ENCODE measurements at regions not wholly inside any gene's neighbourhood (a gene's known extent, or its start where the extent isn't known, plus 50 kb on each side); places are given as distances from the start of the nearest gene placed in this dataset.
A peak's percentile ranks its signal among the peaks of the same experiment; 100 is the strongest.

GRCh38 chr6:71388856-71389527, 100.4 kb downstream of the OGFRL1 start:
- no peak for ATAC-seq (replicated peaks)
- Mint-ChIP-seq H3K4me1 (peaks cover 5 to 7% of the 10 kb centered on the region in 2 donors), H3K27ac (no peak overlapping the region), H3K36me3 (no peaks in the 10 kb centered on the region), H3K4me3 (no peak overlapping the region), H3K27me3 (peaks cover 5 to 7% of the 10 kb centered on the region in 2 donors), H3K9me3 (no peaks in the 10 kb centered on the region)
- no peak for DNase-seq

GRCh38 chr6:71391126-71391525, 102.5 kb downstream of the OGFRL1 start:
- peaks cover 5 to 7% of the 10 kb centered on the region in 2 donors for H3K27me3 Mint-ChIP-seq
- no peaks in the 10 kb centered on the region for H3K9me3 Mint-ChIP-seq
- H3K4me1 Mint-ChIP-seq, result peaks cover 6 to 11% of the 10 kb centered on the region in 2 donors
- no peak for DNase-seq
- no peak overlapping the region for H3K27ac Mint-ChIP-seq
- no peak for ATAC-seq (replicated peaks)
- no peaks in the 10 kb centered on the region for H3K36me3 Mint-ChIP-seq
- H3K4me3 Mint-ChIP-seq, result no peak overlapping the region

- DNase-seq, result no peak
These were observed 103.7 kb downstream of the OGFRL1 start for GRCh38 chr6:71392276-71392675.

GRCh38 chr6:71393471-71393870, 104.9 kb downstream of the OGFRL1 start:
- Mint-ChIP-seq H3K9me3 (no peaks in the 10 kb centered on the region), H3K4me1 (peaks cover 12 to 13% of the 10 kb centered on the region in 2 donors), H3K36me3 (no peaks in the 10 kb centered on the region), H3K4me3 (no peak overlapping the region), H3K27me3 (peaks cover 7 to 8% of the 10 kb centered on the region in 2 donors), H3K27ac (no peak overlapping the region)
- DNase-seq (no peak), ATAC-seq (replicated peaks) (no peak)

More at GRCh38 chr6:71392276-71392675, 103.7 kb downstream of the OGFRL1 start:
- Mint-ChIP-seq H3K4me1 (peaks cover 16 to 19% of the 10 kb centered on the region in 2 donors), H3K27me3 (peaks cover 5 to 7% of the 10 kb centered on the region in 2 donors), H3K36me3 (no peaks in the 10 kb centered on the region), H3K4me3 (no peak overlapping the region), H3K27ac (no peak overlapping the region), H3K9me3 (no peaks in the 10 kb centered on the region)
- ATAC-seq (replicated peaks), result no peak

GRCh38 chr6:71393981-71394432, 105.4 kb downstream of the OGFRL1 start:
- peaks cover 11 to 12% of the 10 kb centered on the region in 2 donors for H3K4me1 Mint-ChIP-seq
- no peak for DNase-seq
- H3K9me3 Mint-ChIP-seq, result no peaks in the 10 kb centered on the region
- H3K4me3 Mint-ChIP-seq, result no peak overlapping the region
- H3K27me3 Mint-ChIP-seq, result peaks cover 7 to 8% of the 10 kb centered on the region in 2 donors
- H3K36me3 Mint-ChIP-seq, result no peaks in the 10 kb centered on the region
- ATAC-seq (replicated peaks), result no peak
- H3K27ac Mint-ChIP-seq, result no peak overlapping the region

- peaks cover 7 to 8% of the 10 kb centered on the region in 2 donors for H3K27me3 Mint-ChIP-seq
- H3K27ac Mint-ChIP-seq, result no peak overlapping the region
- DNase-seq (no peak), ATAC-seq (replicated peaks) (no peak)
- H3K36me3 Mint-ChIP-seq, result no peaks in the 10 kb centered on the region
- H3K4me1 Mint-ChIP-seq, result peaks cover 11 to 12% of the 10 kb centered on the region in 2 donors
- H3K4me3 Mint-ChIP-seq, result no peak overlapping the region
- no peaks in the 10 kb centered on the region for H3K9me3 Mint-ChIP-seq
These were observed 106.3 kb downstream of the OGFRL1 start for GRCh38 chr6:71394926-71395325.

- no peaks in the 10 kb centered on the region for H3K9me3 Mint-ChIP-seq
- H3K27ac Mint-ChIP-seq, result no peak overlapping the region
- DNase-seq, result no peak
- H3K4me1 Mint-ChIP-seq, result peaks cover 11 to 12% of the 10 kb centered on the region in 2 donors
- peaks cover 7 to 8% of the 10 kb centered on the region in 2 donors for H3K27me3 Mint-ChIP-seq
- H3K4me3 Mint-ChIP-seq, result no peak overlapping the region
- no peak for ATAC-seq (replicated peaks)
- H3K36me3 Mint-ChIP-seq, result no peaks in the 10 kb centered on the region
These were observed 107.3 kb downstream of the OGFRL1 start for GRCh38 chr6:71395731-71396409.

GRCh38 chr6:71396410-71396801, 107.8 kb downstream of the OGFRL1 start:
- Mint-ChIP-seq H3K4me3 (no peak overlapping the region), H3K36me3 (no peaks in the 10 kb centered on the region), H3K27ac (no peak overlapping the region), H3K9me3 (no peaks in the 10 kb centered on the region), H3K27me3 (peaks cover 7 to 8% of the 10 kb centered on the region in 2 donors), H3K4me1 (peaks cover 11 to 12% of the 10 kb centered on the region in 2 donors)
- ATAC-seq (replicated peaks) (peak; percentile 89 to 96), DNase-seq (no peak)

GRCh38 chr6:71399279-71399678, 110.7 kb downstream of the OGFRL1 start:
- no peaks in the 10 kb centered on the region for H3K36me3 Mint-ChIP-seq
- DNase-seq (no peak), ATAC-seq (replicated peaks) (no peak)
- H3K4me1 Mint-ChIP-seq, result peaks cover 11 to 19% of the 10 kb centered on the region in 2 donors
- H3K27ac Mint-ChIP-seq, result no peak overlapping the region
- peaks cover 0 to 3% of the 10 kb centered on the region in 2 donors for H3K27me3 Mint-ChIP-seq
- H3K4me3 Mint-ChIP-seq, result no peak overlapping the region
- H3K9me3 Mint-ChIP-seq, result no peaks in the 10 kb centered on the region

GRCh38 chr6:71400852-71401251, 112.2 kb downstream of the OGFRL1 start:
- ATAC-seq (replicated peaks) (no peak), DNase-seq (no peak)
- Mint-ChIP-seq H3K36me3 (no peaks in the 10 kb centered on the region), H3K27ac (no peak overlapping the region), H3K9me3 (no peaks in the 10 kb centered on the region), H3K4me1 (peaks cover 11 to 18% of the 10 kb centered on the region in 2 donors), H3K27me3 (peaks cover under 1 to 3% of the 10 kb centered on the region in 2 donors), H3K4me3 (no peak overlapping the region)

- Mint-ChIP-seq H3K4me3 (no peak overlapping the region), H3K27ac (no peak overlapping the region), H3K27me3 (peaks cover 8% of the 10 kb centered on the region in 2 donors), H3K4me1 (peaks cover under 1 to 7% of the 10 kb centered on the region in 2 donors), H3K36me3 (no peaks in the 10 kb centered on the region), H3K9me3 (no peaks in the 10 kb centered on the region)
- peak; percentile 54 to 61 for ATAC-seq (replicated peaks)
- DNase-seq, result no peak
These were observed 113.5 kb downstream of the OGFRL1 start for GRCh38 chr6:71402096-71402495.

GRCh38 chr6:71403422-71404134, 115.0 kb downstream of the OGFRL1 start:
- no peak overlapping the region for H3K4me3 Mint-ChIP-seq
- DNase-seq (no peak), ATAC-seq (replicated peaks) (no peak)
- H3K9me3 Mint-ChIP-seq, result no peaks in the 10 kb centered on the region
- H3K36me3 Mint-ChIP-seq, result no peaks in the 10 kb centered on the region
- H3K27me3 Mint-ChIP-seq, result peaks cover 10 to 15% of the 10 kb centered on the region in 2 donors
- no peak overlapping the region for H3K27ac Mint-ChIP-seq
- peaks cover 0 to 7% of the 10 kb centered on the region in 2 donors for H3K4me1 Mint-ChIP-seq

GRCh38 chr6:71404145-71404966, 115.7 kb downstream of the OGFRL1 start:
- Mint-ChIP-seq H3K4me3 (no peak overlapping the region), H3K27ac (no peak overlapping the region), H3K4me1 (peaks cover 3 to 15% of the 10 kb centered on the region in 2 donors), H3K36me3 (no peaks in the 10 kb centered on the region), H3K9me3 (no peaks in the 10 kb centered on the region), H3K27me3 (peaks cover 10 to 15% of the 10 kb centered on the region in 2 donors)
- DNase-seq, result no peak
- ATAC-seq (replicated peaks), result no peak

GRCh38 chr6:71404967-71405278, 116.3 kb downstream of the OGFRL1 start:
- Mint-ChIP-seq H3K9me3 (no peaks in the 10 kb centered on the region), H3K27me3 (peaks cover 10 to 15% of the 10 kb centered on the region in 2 donors), H3K4me1 (peaks cover 5 to 18% of the 10 kb centered on the region in 2 donors), H3K27ac (no peak overlapping the region), H3K4me3 (no peak overlapping the region), H3K36me3 (no peaks in the 10 kb centered on the region)
- ATAC-seq (replicated peaks) (no peak), DNase-seq (no peak)
